ENCODE measurements at regions not wholly inside any gene's neighbourhood (a gene's known extent, or its start where the extent isn't known, plus 50 kb on each side); places are given as distances from the start of the nearest gene placed in this dataset.

DNA sequence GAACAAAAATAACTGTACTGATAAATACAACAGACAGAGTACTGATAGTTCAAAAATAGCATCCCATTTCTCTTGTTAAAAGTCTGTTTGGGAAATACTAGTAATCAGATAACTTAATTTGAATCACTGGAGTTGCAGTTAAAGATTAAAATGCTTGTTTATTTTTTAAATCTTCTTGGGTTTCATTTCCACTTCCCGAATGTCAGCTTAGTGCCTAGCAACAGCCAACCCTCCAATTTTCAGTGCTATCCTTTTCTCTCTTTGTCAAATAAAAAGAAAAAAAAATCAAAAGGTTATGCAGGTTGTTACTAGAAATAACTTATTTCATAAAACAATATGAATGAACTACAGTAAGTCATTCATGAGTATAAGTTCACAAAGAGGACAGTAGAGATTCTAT is 257.7 kb upstream of the STXBP5 start:
- TF ChIP-seq, protein P1, sequence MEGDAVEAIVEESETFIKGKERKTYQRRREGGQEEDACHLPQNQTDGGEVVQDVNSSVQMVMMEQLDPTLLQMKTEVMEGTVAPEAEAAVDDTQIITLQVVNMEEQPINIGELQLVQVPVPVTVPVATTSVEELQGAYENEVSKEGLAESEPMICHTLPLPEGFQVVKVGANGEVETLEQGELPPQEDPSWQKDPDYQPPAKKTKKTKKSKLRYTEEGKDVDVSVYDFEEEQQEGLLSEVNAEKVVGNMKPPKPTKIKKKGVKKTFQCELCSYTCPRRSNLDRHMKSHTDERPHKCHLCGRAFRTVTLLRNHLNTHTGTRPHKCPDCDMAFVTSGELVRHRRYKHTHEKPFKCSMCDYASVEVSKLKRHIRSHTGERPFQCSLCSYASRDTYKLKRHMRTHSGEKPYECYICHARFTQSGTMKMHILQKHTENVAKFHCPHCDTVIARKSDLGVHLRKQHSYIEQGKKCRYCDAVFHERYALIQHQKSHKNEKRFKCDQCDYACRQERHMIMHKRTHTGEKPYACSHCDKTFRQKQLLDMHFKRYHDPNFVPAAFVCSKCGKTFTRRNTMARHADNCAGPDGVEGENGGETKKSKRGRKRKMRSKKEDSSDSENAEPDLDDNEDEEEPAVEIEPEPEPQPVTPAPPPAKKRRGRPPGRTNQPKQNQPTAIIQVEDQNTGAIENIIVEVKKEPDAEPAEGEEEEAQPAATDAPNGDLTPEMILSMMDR (conservative IDR thresholded peaks at IDR 0.05; ENCODE audit: low read length): no peak
- no peak for TF ChIP-seq EZH2phosphoT487 (IDR thresholded peaks at IDR 0.05; ENCODE audit: borderline replicate concordance, low read depth, low read length)
- Histone ChIP-seq H3K9me3 (ENCODE audit: low read length) (no peaks in the 10 kb centered on the region), H3K79me2 (ENCODE audit: insufficient read depth, low read depth, low read length) (no peaks in the 10 kb centered on the region), H3K9me2 (ENCODE audit: insufficient read depth, low read length) (no peaks in the 10 kb centered on the region), H3K4me3 (ENCODE audit: low read depth, low read length, poor library complexity, severe bottlenecking) (no peak overlapping the region), H3K4me1 (ENCODE audit: insufficient read depth, low read length, poor library complexity, severe bottlenecking) (no peaks in the 10 kb centered on the region), H2AFZ (ENCODE audit: low read length) (no peak overlapping the region), H4K20me1 (ENCODE audit: insufficient read depth, low read length) (no peaks in the 10 kb centered on the region), H3K36me3 (ENCODE audit: insufficient read depth, low read length) (no peaks in the 10 kb centered on the region), H3K27ac (ENCODE audit: low read depth, low read length, poor library complexity, severe bottlenecking) (no peak overlapping the region), H3K4me2 (ENCODE audit: low read length) (no peak overlapping the region)
- no TSS peak for BruUV-seq (replicated peaks)
- ChIA-PET POLR2A (no interaction called here), CTCF (ENCODE audit: unreplicated experiment) (no interaction called here)
- intact Hi-C loops (cut with micrococcal nuclease; ENCODE audit: unreplicated experiment): no loop called here
- DNase-seq (ENCODE audit: low spot score): no peak

GRCh38 chr6:146948790-146949342 is 255.4 kb upstream of the STXBP5 start:
- POLR2A ChIA-PET: interaction anchor here (0.6 to 1.1 kb wide), 2 partner anchors 17 to 85 kb away, joined by 3 read pairs; no protein-coding TSS in a partner anchor
- TF ChIP-seq, protein P1 (conservative IDR thresholded peaks at IDR 0.05; ENCODE audit: low read length): no peak
- TF ChIP-seq EZH2phosphoT487 (IDR thresholded peaks at IDR 0.05; ENCODE audit: borderline replicate concordance, low read depth, low read length): no peak
- CTCF ChIA-PET (ENCODE audit: unreplicated experiment): no interaction called here

GRCh38 chr6:146949425-146949824 is 254.8 kb upstream of the STXBP5 start:
- no peak overlapping the region for H3K4me2 ChIP-seq (ENCODE audit: low read length)
- no peaks in the 10 kb centered on the region for H3K79me2 ChIP-seq (ENCODE audit: insufficient read depth, low read depth, low read length)
- ChIA-PET POLR2A (interaction anchor here (0.6 to 1.1 kb wide), 2 partner anchors 18 to 84 kb away, joined by 3 read pairs; no protein-coding TSS in a partner anchor), CTCF (ENCODE audit: unreplicated experiment) (no interaction called here)
- DNase-seq (ENCODE audit: low spot score): no peak
- H3K9me3 ChIP-seq (ENCODE audit: low read length): no peaks in the 10 kb centered on the region
- no peaks in the 10 kb centered on the region for H3K4me1 ChIP-seq (ENCODE audit: insufficient read depth, low read length, poor library complexity, severe bottlenecking)
- intact Hi-C loops (cut with micrococcal nuclease; ENCODE audit: unreplicated experiment): no loop called here
- BruUV-seq (replicated peaks): no TSS peak
- H3K9me2 ChIP-seq (ENCODE audit: insufficient read depth, low read length): no peaks in the 10 kb centered on the region
- TF ChIP-seq, protein P1 (conservative IDR thresholded peaks at IDR 0.05; ENCODE audit: low read length): no peak
- no peak for TF ChIP-seq EZH2phosphoT487 (IDR thresholded peaks at IDR 0.05; ENCODE audit: borderline replicate concordance, low read depth, low read length)
- no peak overlapping the region for H2AFZ ChIP-seq (ENCODE audit: low read length)
- no peaks in the 10 kb centered on the region for H3K36me3 ChIP-seq (ENCODE audit: insufficient read depth, low read length)
- H4K20me1 ChIP-seq (ENCODE audit: insufficient read depth, low read length): no peaks in the 10 kb centered on the region
- no peak overlapping the region for H3K4me3 ChIP-seq (ENCODE audit: low read depth, low read length, poor library complexity, severe bottlenecking)
- no peak overlapping the region for H3K27ac ChIP-seq (ENCODE audit: low read depth, low read length, poor library complexity, severe bottlenecking)

More at GRCh38 chr6:146948790-146949342, 255.4 kb upstream of the STXBP5 start:
- Histone ChIP-seq H3K27ac (ENCODE audit: low read depth, low read length, poor library complexity, severe bottlenecking) (no peak overlapping the region), H3K4me3 (ENCODE audit: low read depth, low read length, poor library complexity, severe bottlenecking) (no peak overlapping the region), H3K9me3 (ENCODE audit: low read length) (no peaks in the 10 kb centered on the region), H3K36me3 (ENCODE audit: insufficient read depth, low read length) (no peaks in the 10 kb centered on the region), H2AFZ (ENCODE audit: low read length) (no peak overlapping the region), H3K4me2 (ENCODE audit: low read length) (no peak overlapping the region), H3K4me1 (ENCODE audit: insufficient read depth, low read length, poor library complexity, severe bottlenecking) (no peaks in the 10 kb centered on the region), H3K9me2 (ENCODE audit: insufficient read depth, low read length) (no peaks in the 10 kb centered on the region), H3K79me2 (ENCODE audit: insufficient read depth, low read depth, low read length) (no peaks in the 10 kb centered on the region), H4K20me1 (ENCODE audit: insufficient read depth, low read length) (no peaks in the 10 kb centered on the region)
- intact Hi-C loops (cut with micrococcal nuclease; ENCODE audit: unreplicated experiment): no loop called here
- BruUV-seq (replicated peaks): no TSS peak
- DNase-seq (ENCODE audit: low spot score): no peak
